Smooth muscle cell (in vitro differentiated cells): ENCODE measurements at regions not wholly inside any gene's neighbourhood (a gene's known extent, or its start where the extent isn't known, plus 50 kb on each side); places are given as distances from the start of the nearest gene placed in this dataset.

ENCODE experiments used
- DNase-seq: peaks from one replicate; lab custom pipeline; 2025; ENCODE audit not compliant: unreplicated experiment; lab: John Stamatoyannopoulos, UW
- H2AFZ ChIP-seq: fragments of 200-600 bp; sonication (generic); 2 replicates; pipeline ENCODE4 v1.6.0; 2016; ENCODE audit warnings: antibody characterized with exemption, low read depth, mild to moderate bottlenecking
- H3F3A ChIP-seq: fragments of 200-600 bp; sonication (generic); 2 replicates; pipeline ENCODE4 v1.6.0; 2017; ENCODE audit warnings: antibody characterized with exemption, low read depth
- H3K27ac ChIP-seq: fragments of 200-600 bp; sonication (generic); 2 replicates; pipeline ENCODE4 v1.5.1; 2016; ENCODE audit warnings: low read depth, mild to moderate bottlenecking
- H3K27me3 ChIP-seq: fragments of 200-600 bp; sonication (generic); 2 replicates; pipeline ENCODE4 v1.6.1; 2016; ENCODE audit warnings: low read depth, mild to moderate bottlenecking
- H3K36me3 ChIP-seq: fragments of 200-600 bp; sonication (generic); 2 replicates; pipeline ENCODE4 v1.5.1; 2016; ENCODE audit warnings: low read depth
- H3K4me1 ChIP-seq: fragments of 200-600 bp; sonication (generic); 2 replicates; pipeline ENCODE4 v1.5.1; 2016; ENCODE audit warnings: low read depth
- H3K4me2 ChIP-seq: fragments of 200-600 bp; sonication (generic); 2 replicates; pipeline ENCODE4 v1.6.0; 2016; ENCODE audit warnings: mild to moderate bottlenecking
- H3K4me3 ChIP-seq: fragments of 200-600 bp; sonication (generic); 2 replicates; pipeline ENCODE4 v1.5.1; 2016; ENCODE audit warnings: mild to moderate bottlenecking
- H3K79me2 ChIP-seq: fragments of 200-600 bp; sonication (generic); 2 replicates; pipeline ENCODE4 v1.6.0; 2016; ENCODE audit warnings: low read depth, mild to moderate bottlenecking
- H3K9ac ChIP-seq: fragments of 200-600 bp; sonication (generic); 2 replicates; pipeline ENCODE4 v1.6.0; 2016; ENCODE audit warnings: low read depth
- H3K9me3 ChIP-seq: fragments of 200-600 bp; sonication (generic); replicated peaks from 2 replicates; pipeline ENCODE4 v1.5.1; 2016; ENCODE audit warnings: low read depth
- H4K20me1 ChIP-seq: fragments of 200-600 bp; sonication (generic); 2 replicates; pipeline ENCODE4 v1.6.0; 2016; ENCODE audit warnings: low read depth
- CTCF ChIP-seq: fragments of 200-600 bp; sonication (generic); IDR thresholded peaks from 2 replicates; pipeline ENCODE4 v1.5.1; 2017; ENCODE audit warnings: borderline replicate concordance, mild to moderate bottlenecking, antibody characterized with exemption; ENCODE audit not compliant: insufficient read depth, poor library complexity, severe bottlenecking
- WGBS: methylation state at CpG from one replicate; pipeline ENCODE4 v1.1.7; 2016; ENCODE audit warnings: low lambda C conversion rate; 5-methylcytosine and 5-hydroxymethylcytosine counted together

- H3K9me3 ChIP-seq, result no peaks in the 10 kb centered on the region
- no peak overlapping the region for H3K27ac ChIP-seq
- no peak for TF ChIP-seq CTCF
- H3K4me3 ChIP-seq, result no peak overlapping the region
- no peaks in the 10 kb centered on the region for H3F3A ChIP-seq
- WGBS, result 94% methylated on average over 22 of the region's 22 CpGs
- no peaks in the 10 kb centered on the region for H3K36me3 ChIP-seq
- H3K9ac ChIP-seq, result no peak overlapping the region
- H3K4me1 ChIP-seq, result no peaks in the 10 kb centered on the region
- no peak overlapping the region for H2AFZ ChIP-seq
- H3K4me2 ChIP-seq, result no peak overlapping the region
- H3K79me2 ChIP-seq, result no peaks in the 10 kb centered on the region
- no peak for DNase-seq
- H4K20me1 ChIP-seq, result no peaks in the 10 kb centered on the region
- no peaks in the 10 kb centered on the region for H3K27me3 ChIP-seq
These were observed 140.5 kb downstream of the CTTN start for GRCh38 chr11:70538641-70539359.

DNA sequence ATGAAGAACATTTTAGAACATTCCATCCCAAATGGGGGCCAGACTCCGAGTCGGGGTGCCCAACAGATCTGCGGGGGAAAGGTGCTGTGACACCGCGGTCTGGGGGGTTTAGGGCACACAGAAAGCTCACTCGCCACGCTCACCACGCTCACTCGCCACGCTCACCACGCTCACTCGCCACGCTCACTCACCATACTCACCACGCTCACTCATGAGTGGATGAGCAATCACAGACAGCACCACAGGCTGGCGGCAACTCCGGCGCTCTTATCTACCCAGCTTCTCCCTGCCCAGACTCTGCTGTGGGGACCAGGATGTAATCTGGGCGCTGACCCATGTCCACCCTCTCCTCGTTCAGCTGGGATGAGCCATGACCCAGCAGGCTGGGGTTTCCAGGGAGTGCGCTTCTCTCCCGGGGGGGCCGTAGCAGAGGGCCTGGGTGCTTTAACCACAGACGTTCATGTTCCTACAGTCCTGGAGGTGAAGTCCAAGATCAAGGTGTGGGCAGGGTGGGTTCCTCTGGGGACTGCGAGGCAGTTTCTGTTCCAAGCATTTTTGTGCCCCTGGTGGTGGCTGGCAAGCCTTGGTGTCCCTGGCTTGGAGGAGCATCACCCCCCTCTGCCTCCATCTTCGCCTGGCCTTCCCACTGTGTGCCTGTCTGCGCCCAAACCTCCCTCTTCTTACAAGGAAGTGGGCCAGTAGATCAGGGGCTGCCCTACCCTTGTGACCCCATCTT lies 141.2 kb downstream of the CTTN start:
- H3K27me3 ChIP-seq, result no peaks in the 10 kb centered on the region
- H3K4me2 ChIP-seq, result no peak overlapping the region
- H3K36me3 ChIP-seq, result no peaks in the 10 kb centered on the region
- H4K20me1 ChIP-seq, result no peaks in the 10 kb centered on the region
- H3K79me2 ChIP-seq, result no peaks in the 10 kb centered on the region
- no peak for TF ChIP-seq CTCF
- H2AFZ ChIP-seq, result no peak overlapping the region
- 90% methylated on average over 26 of the region's 26 CpGs for WGBS
- no peaks in the 10 kb centered on the region for H3F3A ChIP-seq
- no peak for DNase-seq
- no peaks in the 10 kb centered on the region for H3K9me3 ChIP-seq
- peaks cover 1% of the 10 kb centered on the region for H3K4me1 ChIP-seq
- H3K4me3 ChIP-seq, result no peak overlapping the region
- H3K9ac ChIP-seq, result no peak overlapping the region
- no peak overlapping the region for H3K27ac ChIP-seq

- H3F3A ChIP-seq, result no peaks in the 10 kb centered on the region
- H3K4me3 ChIP-seq, result no peak overlapping the region
- H3K36me3 ChIP-seq, result no peaks in the 10 kb centered on the region
- WGBS, result 94% methylated on average over 16 of the region's 16 CpGs
- H3K27ac ChIP-seq, result no peak overlapping the region
- no peak overlapping the region for H2AFZ ChIP-seq
- no peak overlapping the region for H3K9ac ChIP-seq
- no peaks in the 10 kb centered on the region for H3K9me3 ChIP-seq
- DNase-seq, result no peak
- no peaks in the 10 kb centered on the region for H3K79me2 ChIP-seq
- peaks cover 7% of the 10 kb centered on the region for H3K4me1 ChIP-seq
- no peak overlapping the region for H3K4me2 ChIP-seq
- TF ChIP-seq CTCF, result no peak
- H3K27me3 ChIP-seq, result no peaks in the 10 kb centered on the region
- H4K20me1 ChIP-seq, result no peaks in the 10 kb centered on the region
These were observed 141.9 kb downstream of the CTTN start for GRCh38 chr11:70540196-70540595.
